Keratinocyte (primary cell): ENCODE measurements at regions not wholly inside any gene's neighbourhood (a gene's known extent, or its start where the extent isn't known, plus 50 kb on each side); places are given as distances from the start of the nearest gene placed in this dataset.

ENCODE experiments used
- DNase-seq: peaks from one replicate; pipeline ENCODE4 v3.0.0-alpha.2; 2011; ENCODE audit warnings: low read depth, missing footprints, low spot score
- FAIRE-seq: peaks from 2 replicates; lab custom pipeline; 2011; peaks lifted over from hg19 to GRCh38; lab: Jason Lieb, UNC
- H2AFZ ChIP-seq: 2 replicates; pipeline ENCODE4 v1.6.0; 2012; ENCODE audit warnings: low read length, control low read depth, inconsistent platforms; ENCODE audit not compliant: control insufficient read depth
- H3K27ac ChIP-seq: 2 replicates; pipeline ENCODE4 v1.5.1; 2011; ENCODE audit warnings: low read length; ENCODE audit not compliant: control insufficient read depth, insufficient read depth
- H3K27me3 ChIP-seq: 3 replicates; pipeline ENCODE4 v1.6.0; 2011; ENCODE audit warnings: low read length; ENCODE audit not compliant: control insufficient read depth, insufficient read depth; ENCODE audit errors: extremely low read depth
- H3K36me3 ChIP-seq, 2 experiments: 2 replicates in 1 of 2; 3 replicates in 1 of 2; pipeline ENCODE4 v1.5.1; 2011; ENCODE audit warnings: low read length in 2 of 2, mild to moderate bottlenecking in 1 of 2; ENCODE audit not compliant: control insufficient read depth in 2 of 2, insufficient read depth in 2 of 2; ENCODE audit errors: extremely low read depth in 1 of 2
- H3K4me1 ChIP-seq: 3 replicates; pipeline ENCODE4 v1.5.1; 2011; ENCODE audit warnings: low read length; ENCODE audit not compliant: control insufficient read depth, insufficient read depth; ENCODE audit errors: extremely low read depth
- H3K4me2 ChIP-seq: 3 replicates; pipeline ENCODE4 v1.6.0; 2011; ENCODE audit warnings: low read depth, low read length; ENCODE audit not compliant: control insufficient read depth, insufficient read depth; ENCODE audit errors: extremely low read depth
- H3K4me3 ChIP-seq, 3 experiments: fragments of 200-600 bp in 1 of 3; sonication (generic) in 1 of 3; 2 replicates in 2 of 3; 3 replicates in 1 of 3; pipeline ENCODE4 v1.5.1; 2011 to 2016; ENCODE audit warnings: low read length in 3 of 3, mild to moderate bottlenecking in 3 of 3, control low read depth in 2 of 3, inconsistent platforms in 1 of 3, low read depth in 1 of 3, mixed read lengths in 1 of 3, mixed run types in 1 of 3, moderate library complexity in 1 of 3; ENCODE audit not compliant: control insufficient read depth in 2 of 3, insufficient read depth in 2 of 3; ENCODE audit errors: extremely low read depth in 1 of 3
- H3K79me2 ChIP-seq: 2 replicates; pipeline ENCODE4 v1.6.0; 2012; ENCODE audit warnings: low read length; ENCODE audit not compliant: control insufficient read depth, insufficient read depth
- H3K9ac ChIP-seq: 3 replicates; pipeline ENCODE4 v1.6.0; 2011; ENCODE audit warnings: low read length; ENCODE audit not compliant: control insufficient read depth, insufficient read depth; ENCODE audit errors: extremely low read depth
- H3K9me1 ChIP-seq: 3 replicates; pipeline ENCODE4 v1.6.0; 2011; ENCODE audit warnings: low read length; ENCODE audit not compliant: control insufficient read depth, insufficient read depth; ENCODE audit errors: extremely low read depth
- H3K9me3 ChIP-seq: 2 replicates; pipeline ENCODE4 v1.5.1; 2012; ENCODE audit warnings: low read depth, low read length; ENCODE audit not compliant: control insufficient read depth
- H4K20me1 ChIP-seq: 3 replicates; pipeline ENCODE4 v1.6.0; 2011; ENCODE audit warnings: low read length; ENCODE audit not compliant: control insufficient read depth, insufficient read depth; ENCODE audit errors: extremely low read depth
- CTCF ChIP-seq, 3 experiments: IDR thresholded peaks in 1 of 3; conservative IDR thresholded peaks in 1 of 3; optimal IDR thresholded peaks in 1 of 3; 2 replicates in 2 of 3; 3 replicates in 1 of 3; pipeline versions ENCODE3 to v1.5.1; 2011; ENCODE audit warnings: low read length in 3 of 3, mild to moderate bottlenecking in 3 of 3, moderate library complexity in 2 of 3, control low read depth in 1 of 3, inconsistent platforms in 1 of 3; ENCODE audit not compliant: insufficient read depth in 2 of 3; ENCODE audit errors: extremely low read depth in 1 of 3
- EZH2 ChIP-seq: IDR thresholded peaks from one replicate; pipeline ENCODE4 v1.6.1; 2012; ENCODE audit warnings: inconsistent platforms, mild to moderate bottlenecking, low read length, moderate library complexity
- dilution Hi-C: fragments of 300-500 bp; cut with MboI; formaldehyde crosslinking; loops from one replicate; pipeline ENCODE4 v1.7.0; 2020; ENCODE audit warnings: low sequenced_read_pairs; ENCODE audit not compliant: extremely low pct_ligation_motif_present

- DNase-seq (no peak), FAIRE-seq (no peak)
- no peaks in the 10 kb centered on the region for H3K9me1 ChIP-seq
- H2AFZ ChIP-seq: no peak overlapping the region
- TF ChIP-seq CTCF (optimal IDR thresholded peaks at IDR 0.05 in 1 of 3, IDR thresholded peaks at IDR 0.05 in 1 of 3, conservative IDR thresholded peaks at IDR 0.05 in 1 of 3; ENCODE audit: extremely low read depth in 1 of 3, insufficient read depth in 2 of 3, low read length in 3 of 3): no peak
- no peak for TF ChIP-seq EZH2
- no peak overlapping the region for H3K4me3 ChIP-seq
- H3K79me2 ChIP-seq: no peaks in the 10 kb centered on the region
- no peaks in the 10 kb centered on the region for H3K9me3 ChIP-seq
- H3K27ac ChIP-seq: no peak overlapping the region
- no peaks in the 10 kb centered on the region for H3K36me3 ChIP-seq
- no peaks in the 10 kb centered on the region for H4K20me1 ChIP-seq
- no peaks in the 10 kb centered on the region for H3K4me1 ChIP-seq
- no peak overlapping the region for H3K4me2 ChIP-seq
- no peak overlapping the region for H3K9ac ChIP-seq
- dilution Hi-C loops: no loop called here
- H3K27me3 ChIP-seq: no peaks in the 10 kb centered on the region
Observed at GRCh38 chr1:90573736-90574135, 143.4 kb downstream of the BARHL2 start.

GRCh38 chr1:90572446-90572845 is 144.7 kb downstream of the BARHL2 start:
- no peaks in the 10 kb centered on the region for H3K4me1 ChIP-seq
- no peak overlapping the region for H3K4me3 ChIP-seq
- TF ChIP-seq EZH2 (no peak), CTCF (optimal IDR thresholded peaks at IDR 0.05 in 1 of 3, IDR thresholded peaks at IDR 0.05 in 1 of 3, conservative IDR thresholded peaks at IDR 0.05 in 1 of 3; ENCODE audit: extremely low read depth in 1 of 3, insufficient read depth in 2 of 3, low read length in 3 of 3) (no peak)

More at GRCh38 chr1:90572446-90572845, 144.7 kb downstream of the BARHL2 start:
- H4K20me1 ChIP-seq: no peaks in the 10 kb centered on the region
- DNase-seq (no peak), FAIRE-seq (no peak)
- no peak overlapping the region for H2AFZ ChIP-seq
- no peaks in the 10 kb centered on the region for H3K36me3 ChIP-seq
- H3K27me3 ChIP-seq: no peaks in the 10 kb centered on the region
- H3K79me2 ChIP-seq: no peaks in the 10 kb centered on the region
- no peak overlapping the region for H3K27ac ChIP-seq
- no peaks in the 10 kb centered on the region for H3K9me1 ChIP-seq
- no peak overlapping the region for H3K9ac ChIP-seq
- H3K4me2 ChIP-seq: no peak overlapping the region
- dilution Hi-C loops: no loop called here
- no peaks in the 10 kb centered on the region for H3K9me3 ChIP-seq
